RWPE1 (cell line): ENCODE measurements at regions not wholly inside any gene's neighbourhood (a gene's known extent, or its start where the extent isn't known, plus 50 kb on each side); places are given as distances from the start of the nearest gene placed in this dataset.

Experiments
- CTCF ChIA-PET: fragments of 350-600 bp; sonication (Branson Sonifier 250); formaldehyde crosslinking; extraction: SDS; loops from one replicate; lab custom pipeline; 2021; lab: Yijun Ruan, JAX
- POLR2A ChIA-PET: fragments of 400-600 bp; formaldehyde crosslinking; extraction: SDS; loops from one replicate; lab custom pipeline; 2020; ENCODE audit warnings: antibody characterized with exemption; ENCODE audit not compliant: low non-redundant PET; lab: Yijun Ruan, JAX
- DNase-seq: peaks from one replicate; pipeline ENCODE4 v3.0.0; 2012; ENCODE audit warnings: low spot score
- H3K27ac ChIP-seq: fragments of 450-650 bp; 2 replicates; pipeline ENCODE4 v1.5.1; 2017
- CTCF ChIP-seq: fragments of 450-650 bp; conservative IDR thresholded peaks from 2 replicates; pipeline ENCODE4 v1.5.1; 2017; ENCODE audit warnings: low read depth, mild to moderate bottlenecking

DNA sequence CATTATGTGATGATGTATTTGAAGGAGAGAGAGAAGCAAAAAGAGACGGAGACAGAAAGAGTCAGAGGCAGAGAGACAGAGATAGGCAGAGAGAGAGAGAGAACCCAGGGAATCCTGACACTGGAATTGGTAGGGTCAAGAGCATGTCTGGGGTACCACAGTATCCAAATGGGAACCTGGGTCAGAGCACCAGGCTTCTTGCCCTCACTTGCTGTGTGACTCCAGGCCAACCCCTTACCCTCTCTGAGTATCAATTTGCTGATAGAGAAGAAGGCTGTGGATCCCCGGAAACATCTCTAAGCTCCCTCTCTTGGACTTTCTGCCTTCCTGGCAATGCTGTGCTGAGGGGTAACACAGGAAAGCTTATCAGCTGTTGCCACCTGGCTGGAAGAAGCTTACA, 385.3 kb upstream of the SULF2 start:
- DNase-seq: no peak
- peak overlapping the region; percentile 58; the same call in 1 of the 2 replicates for H3K27ac ChIP-seq
- ChIA-PET CTCF (interaction anchor here (0.6 to 0.7 kb wide), 3 partner anchors 92 to 450 kb away, joined by 3 to 4 read pairs (median 3); no protein-coding TSS in a partner anchor), POLR2A (no interaction called here)
- TF ChIP-seq CTCF: no peak

GRCh38 chr20:48169650-48170225, 384.5 kb upstream of the SULF2 start:
- CTCF ChIA-PET: interaction anchor here (1.2 kb wide), 1 partner anchor 506 kb away, joined by 3 read pairs; no protein-coding TSS in a partner anchor
- no peak for DNase-seq
- POLR2A ChIA-PET: no interaction called here
- no peak for TF ChIP-seq CTCF
- peak overlapping the region; percentile 18; the same call in 1 of the 2 replicates for H3K27ac ChIP-seq

GRCh38 chr20:48166082-48166835, 381.0 kb upstream of the SULF2 start:
- no peak for DNase-seq
- CTCF ChIA-PET: interaction anchor here (0.5 to 0.6 kb wide), 2 partner anchors 238 to 426 kb away, joined by 4 read pairs; no protein-coding TSS in a partner anchor
- no peak for TF ChIP-seq CTCF
- POLR2A ChIA-PET: no interaction called here
- H3K27ac ChIP-seq: no peak overlapping the region

DNA sequence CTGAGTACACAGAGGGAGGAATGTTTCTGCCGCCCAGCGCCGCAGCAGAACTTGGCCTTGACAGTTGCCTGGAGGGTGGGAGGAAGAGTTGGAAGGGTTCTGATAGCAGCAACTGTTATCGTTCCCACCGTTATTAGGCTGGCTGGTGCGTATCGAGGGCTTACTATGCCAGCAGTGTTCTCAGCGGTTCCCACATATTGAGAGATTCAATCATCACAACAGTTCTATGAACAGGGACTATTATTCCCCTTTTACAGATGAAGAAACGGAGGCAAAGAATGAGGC, 380.1 kb upstream of the SULF2 start:
- TF ChIP-seq CTCF: no peak
- POLR2A ChIA-PET: no interaction called here

GRCh38 chr20:48164566-48165400, 379.5 kb upstream of the SULF2 start:
- no peak for DNase-seq
- CTCF ChIA-PET: interaction anchor here (0.7 kb wide), 1 partner anchor 16 kb away, joined by 5 read pairs; no protein-coding TSS in a partner anchor
- POLR2A ChIA-PET: no interaction called here
- no peak overlapping the region for H3K27ac ChIP-seq
- no peak for TF ChIP-seq CTCF

More for the DNA sequence above, 380.1 kb upstream of the SULF2 start:
- no peak overlapping the region for H3K27ac ChIP-seq
- CTCF ChIA-PET: no interaction called here
- no peak for DNase-seq

- no peak for TF ChIP-seq CTCF
- CTCF ChIA-PET: interaction anchor here (0.7 to 1.3 kb wide), 2 partner anchors 16 to 28 kb away, joined by 3 to 5 read pairs; no protein-coding TSS in a partner anchor
- no peak for DNase-seq
- POLR2A ChIA-PET: no interaction called here
- H3K27ac ChIP-seq: peak overlapping the region; percentile 43
Observed at GRCh38 chr20:48164034-48164433, 378.8 kb upstream of the SULF2 start.
